WTC11 (cell line): ENCODE measurements at regions not wholly inside any gene's neighbourhood (a gene's known extent, or its start where the extent isn't known, plus 50 kb on each side); places are given as distances from the start of the nearest gene placed in this dataset.

ENCODE experiments used
- ATAC-seq: fragments of 200-7000 bp; cut with Tn5 transposase; 2 replicates; pipeline ENCODE4 v1.10.0; 2021; ENCODE audit warnings: mild to moderate bottlenecking, moderate library complexity
- CTCF ChIA-PET: fragments of 300-600 bp; sonication (Branson Sonifier 250); formaldehyde crosslinking; loops from one replicate; lab custom pipeline; 2021; ENCODE audit warnings: antibody characterized with exemption; lab: Charles Lee
- POLR2A ChIA-PET: fragments of 350-600 bp; sonication (Branson Sonifier 250); formaldehyde crosslinking; loops from one replicate; lab custom pipeline; 2021; ENCODE audit warnings: antibody characterized with exemption; lab: Charles Lee
- DNase-seq: peaks from one replicate; pipeline ENCODE4 v3.0.0; 2021; ENCODE audit warnings: low spot score
- H3K27ac Mint-ChIP-seq: 2 replicates; pipeline ENCODE4 v1.8.0; 2021; ENCODE audit warnings: mixed read lengths
- H3K27me3 Mint-ChIP-seq: 2 replicates; pipeline ENCODE4 v1.8.0; 2021; ENCODE audit warnings: low read depth, mild to moderate bottlenecking, moderate library complexity, mixed read lengths
- H3K36me3 Mint-ChIP-seq: 2 replicates; pipeline ENCODE4 v1.8.0; 2021; ENCODE audit warnings: mixed read lengths
- H3K4me1 Mint-ChIP-seq: 2 replicates; pipeline ENCODE4 v1.8.0; 2022; ENCODE audit warnings: mixed read lengths
- H3K4me3 Mint-ChIP-seq: 2 replicates; pipeline ENCODE4 v1.8.0; 2021; ENCODE audit warnings: mild to moderate bottlenecking, moderate library complexity, mixed read lengths
- H3K9me3 Mint-ChIP-seq: 2 replicates; pipeline ENCODE4 v1.8.0; 2021; ENCODE audit warnings: mixed read lengths
- CBFB ChIP-seq: sonication (generic); formaldehyde crosslinking; IDR thresholded peaks from 2 replicates; pipeline ENCODE4 v1.8.1; 2022; ENCODE audit warnings: mild to moderate bottlenecking, low read depth, missing genetic modification reagents
- ELF4 ChIP-seq: sonication (generic); formaldehyde crosslinking; IDR thresholded peaks from 2 replicates; pipeline ENCODE4 v1.8.1; 2022; ENCODE audit warnings: low read depth, mild to moderate bottlenecking, moderate library complexity, missing genetic modification reagents
- ETV6 ChIP-seq: sonication (generic); formaldehyde crosslinking; IDR thresholded peaks from 2 replicates; pipeline ENCODE4 v1.8.1; 2022; ENCODE audit warnings: mild to moderate bottlenecking, missing genetic modification reagents
- KAT7 ChIP-seq: sonication (generic); formaldehyde crosslinking; IDR thresholded peaks from 2 replicates; pipeline ENCODE4 v1.8.1; 2023; ENCODE audit warnings: missing genetic modification reagents, mild to moderate bottlenecking, borderline replicate concordance
- MAX ChIP-seq: sonication (generic); formaldehyde crosslinking; IDR thresholded peaks from 2 replicates; pipeline ENCODE4 v1.8.0; 2022; ENCODE audit warnings: mild to moderate bottlenecking, missing genetic modification reagents
- NFATC4 ChIP-seq: fragments of 250-450 bp; sonication (Bioruptor Pico); IDR thresholded peaks from 2 replicates; pipeline ENCODE4 v1.9.0; 2021; ENCODE audit warnings: mild to moderate bottlenecking
- NFYB ChIP-seq: sonication (generic); formaldehyde crosslinking; conservative IDR thresholded peaks from 2 replicates; pipeline ENCODE4 v1.8.0; 2022; ENCODE audit warnings: low read depth, missing genetic modification reagents
- NR2C2 ChIP-seq: sonication (generic); formaldehyde crosslinking; IDR thresholded peaks from 2 replicates; pipeline ENCODE4 v1.8.0; 2022; ENCODE audit warnings: mild to moderate bottlenecking, missing genetic modification reagents
- RELA ChIP-seq: sonication (generic); formaldehyde crosslinking; IDR thresholded peaks from 2 replicates; pipeline ENCODE4 v1.8.1; 2022; ENCODE audit warnings: missing genetic modification reagents, mild to moderate bottlenecking, borderline replicate concordance
- TP53 ChIP-seq: sonication (generic); formaldehyde crosslinking; IDR thresholded peaks from 2 replicates; pipeline ENCODE4 v1.8.1; 2023; ENCODE audit warnings: mild to moderate bottlenecking, missing genetic modification reagents
- ZNF396 ChIP-seq: fragments of 250-450 bp; sonication (Bioruptor Pico); IDR thresholded peaks from 2 replicates; pipeline ENCODE4 v1.8.0; 2021; ENCODE audit warnings: mild to moderate bottlenecking, moderate library complexity, borderline replicate concordance
- ZNF512 ChIP-seq: sonication (generic); formaldehyde crosslinking; IDR thresholded peaks from 2 replicates; pipeline ENCODE4 v1.8.1; 2022; ENCODE audit warnings: missing genetic modification reagents, borderline replicate concordance
- TF ChIP-seq, protein P1 (sequence below): fragments of 200-600 bp; IDR thresholded peaks from 2 replicates; pipeline ENCODE4 v1.8.0; 2022; ENCODE audit warnings: antibody characterized with exemption
- TF ChIP-seq, protein P2 (sequence below): sonication (generic); formaldehyde crosslinking; IDR thresholded peaks from 2 replicates; pipeline ENCODE4 v1.8.1; 2023; ENCODE audit warnings: mild to moderate bottlenecking, missing genetic modification reagents, moderate library complexity
- TF ChIP-seq, protein P3 (sequence below): sonication (generic); formaldehyde crosslinking; IDR thresholded peaks from 2 replicates; pipeline ENCODE4 v1.8.0; 2022; ENCODE audit warnings: mild to moderate bottlenecking, missing genetic modification reagents
- TF ChIP-seq, protein P4 (sequence below): sonication (generic); formaldehyde crosslinking; IDR thresholded peaks from 2 replicates; pipeline ENCODE4 v1.8.1; 2023; ENCODE audit warnings: mild to moderate bottlenecking, missing genetic modification reagents, borderline replicate concordance
- TF ChIP-seq, protein P5 (sequence below): fragments of 250-450 bp; sonication (Bioruptor Pico); IDR thresholded peaks from 2 replicates; pipeline ENCODE4 v1.8.0; 2021; ENCODE audit warnings: mild to moderate bottlenecking

- no peak overlapping the region for H3K4me3 Mint-ChIP-seq
- CTCF ChIA-PET, result interaction anchor here (1.1 kb wide), 1 partner anchor 103 kb away, joined by 3 read pairs; no protein-coding TSS in a partner anchor
- H3K27me3 Mint-ChIP-seq, result peaks cover 9% of the 10 kb centered on the region
- no peak for ATAC-seq
- peaks cover 11% of the 10 kb centered on the region for H3K4me1 Mint-ChIP-seq
- H3K9me3 Mint-ChIP-seq, result peaks cover 17% of the 10 kb centered on the region
- H3K36me3 Mint-ChIP-seq, result no peaks in the 10 kb centered on the region; the same call in none of the 2 replicates
- POLR2A ChIA-PET, result interaction anchor here (1.2 kb wide), 1 partner anchor 94 kb away, joined by 4 read pairs; no protein-coding TSS in a partner anchor
- DNase-seq, result no peak
- H3K27ac Mint-ChIP-seq, result no peak overlapping the region
- 0 out of 2 replicates have a peak, but pooled peaks have one; percentile 27 for TF ChIP-seq ZNF512
- TF ChIP-seq, protein P1, sequence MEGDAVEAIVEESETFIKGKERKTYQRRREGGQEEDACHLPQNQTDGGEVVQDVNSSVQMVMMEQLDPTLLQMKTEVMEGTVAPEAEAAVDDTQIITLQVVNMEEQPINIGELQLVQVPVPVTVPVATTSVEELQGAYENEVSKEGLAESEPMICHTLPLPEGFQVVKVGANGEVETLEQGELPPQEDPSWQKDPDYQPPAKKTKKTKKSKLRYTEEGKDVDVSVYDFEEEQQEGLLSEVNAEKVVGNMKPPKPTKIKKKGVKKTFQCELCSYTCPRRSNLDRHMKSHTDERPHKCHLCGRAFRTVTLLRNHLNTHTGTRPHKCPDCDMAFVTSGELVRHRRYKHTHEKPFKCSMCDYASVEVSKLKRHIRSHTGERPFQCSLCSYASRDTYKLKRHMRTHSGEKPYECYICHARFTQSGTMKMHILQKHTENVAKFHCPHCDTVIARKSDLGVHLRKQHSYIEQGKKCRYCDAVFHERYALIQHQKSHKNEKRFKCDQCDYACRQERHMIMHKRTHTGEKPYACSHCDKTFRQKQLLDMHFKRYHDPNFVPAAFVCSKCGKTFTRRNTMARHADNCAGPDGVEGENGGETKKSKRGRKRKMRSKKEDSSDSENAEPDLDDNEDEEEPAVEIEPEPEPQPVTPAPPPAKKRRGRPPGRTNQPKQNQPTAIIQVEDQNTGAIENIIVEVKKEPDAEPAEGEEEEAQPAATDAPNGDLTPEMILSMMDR, result no peak
Observed at GRCh38 chr20:58584051-58584824, 66.8 kb upstream of the STX16 start.

GRCh38 chr20:58583586-58583985 is 67.5 kb upstream of the STX16 start:
- CTCF ChIA-PET, result no interaction called here
- no peak overlapping the region for H3K27ac Mint-ChIP-seq
- no peak overlapping the region for H3K4me3 Mint-ChIP-seq

DNA sequence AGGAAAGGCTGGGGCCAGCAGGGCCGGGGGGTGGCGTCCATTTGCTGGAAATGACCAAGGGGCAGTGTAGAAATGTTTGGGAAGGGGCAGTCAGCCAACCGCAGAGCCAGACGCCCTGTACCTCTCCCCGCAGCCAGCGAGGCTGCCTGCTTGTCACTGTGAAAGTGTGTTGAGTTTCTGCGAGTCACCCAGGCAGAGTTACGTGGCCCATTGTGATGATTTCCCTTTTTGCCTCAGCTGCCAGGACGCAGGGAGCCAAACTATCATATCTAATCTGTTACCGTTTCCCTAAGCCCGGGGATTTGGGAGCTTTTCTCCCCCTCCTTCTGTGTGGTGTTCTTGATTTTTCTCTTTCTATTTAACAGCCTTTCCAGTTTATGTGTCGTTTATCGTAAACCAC is 67.9 kb upstream of the STX16 start:
- no peak overlapping the region for H3K27ac Mint-ChIP-seq
- H3K4me3 Mint-ChIP-seq, result no peak overlapping the region
- CTCF ChIA-PET, result no interaction called here
- H3K36me3 Mint-ChIP-seq, result no peaks in the 10 kb centered on the region; the same call in none of the 2 replicates
- peaks cover 9% of the 10 kb centered on the region for H3K27me3 Mint-ChIP-seq
- DNase-seq (no peak), ATAC-seq (no peak)
- peaks cover 17% of the 10 kb centered on the region for H3K9me3 Mint-ChIP-seq
- POLR2A ChIA-PET, result interaction anchor here (0.6 kb wide), 1 partner anchor 196 kb away, joined by 3 read pairs; no protein-coding TSS in a partner anchor
- peaks cover 19% of the 10 kb centered on the region for H3K4me1 Mint-ChIP-seq
- no peak for TF ChIP-seq ELF4 (CRISPR knock-in tag)
- TF ChIP-seq NFATC4 (CRISPR knock-in tag), result no peak
- no peak for TF ChIP-seq NR2C2
- no peak for TF ChIP-seq KAT7
- TF ChIP-seq, protein P2, sequence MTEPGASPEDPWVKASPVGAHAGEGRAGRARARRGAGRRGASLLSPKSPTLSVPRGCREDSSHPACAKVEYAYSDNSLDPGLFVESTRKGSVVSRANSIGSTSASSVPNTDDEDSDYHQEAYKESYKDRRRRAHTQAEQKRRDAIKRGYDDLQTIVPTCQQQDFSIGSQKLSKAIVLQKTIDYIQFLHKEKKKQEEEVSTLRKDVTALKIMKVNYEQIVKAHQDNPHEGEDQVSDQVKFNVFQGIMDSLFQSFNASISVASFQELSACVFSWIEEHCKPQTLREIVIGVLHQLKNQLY, result no peak
- no peak for TF ChIP-seq ETV6 (CRISPR knock-in tag)
- TF ChIP-seq, protein P3, sequence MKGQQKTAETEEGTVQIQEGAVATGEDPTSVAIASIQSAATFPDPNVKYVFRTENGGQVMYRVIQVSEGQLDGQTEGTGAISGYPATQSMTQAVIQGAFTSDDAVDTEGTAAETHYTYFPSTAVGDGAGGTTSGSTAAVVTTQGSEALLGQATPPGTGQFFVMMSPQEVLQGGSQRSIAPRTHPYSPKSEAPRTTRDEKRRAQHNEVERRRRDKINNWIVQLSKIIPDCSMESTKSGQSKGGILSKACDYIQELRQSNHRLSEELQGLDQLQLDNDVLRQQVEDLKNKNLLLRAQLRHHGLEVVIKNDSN, result no peak
- TF ChIP-seq MAX, result no peak
- no peak for TF ChIP-seq RELA (CRISPR knock-in tag)
- TF ChIP-seq NFYB (CRISPR knock-in tag), result no peak
- TF ChIP-seq CBFB, result no peak

More at GRCh38 chr20:58583586-58583985, 67.5 kb upstream of the STX16 start:
- Mint-ChIP-seq H3K4me1 (peaks cover 14% of the 10 kb centered on the region), H3K27me3 (peaks cover 9% of the 10 kb centered on the region), H3K36me3 (no peaks in the 10 kb centered on the region; the same call in none of the 2 replicates), H3K9me3 (peaks cover 17% of the 10 kb centered on the region)
- ATAC-seq (no peak), DNase-seq (no peak)
- no peak for TF ChIP-seq TP53
- TF ChIP-seq, protein P4, sequence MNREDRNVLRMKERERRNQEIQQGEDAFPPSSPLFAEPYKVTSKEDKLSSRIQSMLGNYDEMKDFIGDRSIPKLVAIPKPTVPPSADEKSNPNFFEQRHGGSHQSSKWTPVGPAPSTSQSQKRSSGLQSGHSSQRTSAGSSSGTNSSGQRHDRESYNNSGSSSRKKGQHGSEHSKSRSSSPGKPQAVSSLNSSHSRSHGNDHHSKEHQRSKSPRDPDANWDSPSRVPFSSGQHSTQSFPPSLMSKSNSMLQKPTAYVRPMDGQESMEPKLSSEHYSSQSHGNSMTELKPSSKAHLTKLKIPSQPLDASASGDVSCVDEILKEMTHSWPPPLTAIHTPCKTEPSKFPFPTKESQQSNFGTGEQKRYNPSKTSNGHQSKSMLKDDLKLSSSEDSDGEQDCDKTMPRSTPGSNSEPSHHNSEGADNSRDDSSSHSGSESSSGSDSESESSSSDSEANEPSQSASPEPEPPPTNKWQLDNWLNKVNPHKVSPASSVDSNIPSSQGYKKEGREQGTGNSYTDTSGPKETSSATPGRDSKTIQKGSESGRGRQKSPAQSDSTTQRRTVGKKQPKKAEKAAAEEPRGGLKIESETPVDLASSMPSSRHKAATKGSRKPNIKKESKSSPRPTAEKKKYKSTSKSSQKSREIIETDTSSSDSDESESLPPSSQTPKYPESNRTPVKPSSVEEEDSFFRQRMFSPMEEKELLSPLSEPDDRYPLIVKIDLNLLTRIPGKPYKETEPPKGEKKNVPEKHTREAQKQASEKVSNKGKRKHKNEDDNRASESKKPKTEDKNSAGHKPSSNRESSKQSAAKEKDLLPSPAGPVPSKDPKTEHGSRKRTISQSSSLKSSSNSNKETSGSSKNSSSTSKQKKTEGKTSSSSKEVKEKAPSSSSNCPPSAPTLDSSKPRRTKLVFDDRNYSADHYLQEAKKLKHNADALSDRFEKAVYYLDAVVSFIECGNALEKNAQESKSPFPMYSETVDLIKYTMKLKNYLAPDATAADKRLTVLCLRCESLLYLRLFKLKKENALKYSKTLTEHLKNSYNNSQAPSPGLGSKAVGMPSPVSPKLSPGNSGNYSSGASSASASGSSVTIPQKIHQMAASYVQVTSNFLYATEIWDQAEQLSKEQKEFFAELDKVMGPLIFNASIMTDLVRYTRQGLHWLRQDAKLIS (CRISPR knock-in tag), result no peak
- TF ChIP-seq ZNF396 (CRISPR knock-in tag), result no peak
- TF ChIP-seq, protein P5, sequence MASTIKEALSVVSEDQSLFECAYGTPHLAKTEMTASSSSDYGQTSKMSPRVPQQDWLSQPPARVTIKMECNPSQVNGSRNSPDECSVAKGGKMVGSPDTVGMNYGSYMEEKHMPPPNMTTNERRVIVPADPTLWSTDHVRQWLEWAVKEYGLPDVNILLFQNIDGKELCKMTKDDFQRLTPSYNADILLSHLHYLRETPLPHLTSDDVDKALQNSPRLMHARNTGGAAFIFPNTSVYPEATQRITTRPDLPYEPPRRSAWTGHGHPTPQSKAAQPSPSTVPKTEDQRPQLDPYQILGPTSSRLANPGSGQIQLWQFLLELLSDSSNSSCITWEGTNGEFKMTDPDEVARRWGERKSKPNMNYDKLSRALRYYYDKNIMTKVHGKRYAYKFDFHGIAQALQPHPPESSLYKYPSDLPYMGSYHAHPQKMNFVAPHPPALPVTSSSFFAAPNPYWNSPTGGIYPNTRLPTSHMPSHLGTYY, result no peak
- POLR2A ChIA-PET, result interaction anchor here (0.6 kb wide), 1 partner anchor 196 kb away, joined by 3 read pairs; no protein-coding TSS in a partner anchor
